ENCODE measurements at regions not wholly inside any gene's neighbourhood (a gene's known extent, or its start where the extent isn't known, plus 50 kb on each side); places are given as distances from the start of the nearest gene placed in this dataset.

DNA sequence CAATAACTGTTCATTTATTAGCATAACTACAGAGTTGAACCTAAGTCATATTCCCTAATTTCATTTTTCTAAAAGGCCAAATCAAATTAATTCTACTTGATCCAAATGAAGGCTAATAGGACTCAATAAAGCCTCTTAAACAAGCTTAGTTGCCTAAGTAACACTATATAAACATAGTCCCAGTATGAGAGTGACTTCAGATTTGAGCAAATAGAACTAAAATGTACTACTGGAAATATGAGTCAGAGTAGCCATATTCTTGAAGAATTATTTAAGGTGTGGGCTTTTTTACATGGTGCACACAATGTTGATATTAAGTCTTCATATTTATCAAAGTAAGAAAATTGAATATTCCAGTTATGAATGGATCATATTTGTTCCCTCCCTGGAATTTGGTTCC lies 872.3 kb downstream of the MAT2B start:
- no peaks in the 10 kb centered on the region for H3K36me3 Mint-ChIP-seq (ENCODE audit: low read depth)
- H3K4me3 ChIP-seq (ENCODE audit: low read length) = no peak overlapping the region
- DNase-seq = no peak
- H3K36me3 ChIP-seq (ENCODE audit: control insufficient read depth, insufficient read depth, low read length) = no peaks in the 10 kb centered on the region
- TF ChIP-seq, protein P1, sequence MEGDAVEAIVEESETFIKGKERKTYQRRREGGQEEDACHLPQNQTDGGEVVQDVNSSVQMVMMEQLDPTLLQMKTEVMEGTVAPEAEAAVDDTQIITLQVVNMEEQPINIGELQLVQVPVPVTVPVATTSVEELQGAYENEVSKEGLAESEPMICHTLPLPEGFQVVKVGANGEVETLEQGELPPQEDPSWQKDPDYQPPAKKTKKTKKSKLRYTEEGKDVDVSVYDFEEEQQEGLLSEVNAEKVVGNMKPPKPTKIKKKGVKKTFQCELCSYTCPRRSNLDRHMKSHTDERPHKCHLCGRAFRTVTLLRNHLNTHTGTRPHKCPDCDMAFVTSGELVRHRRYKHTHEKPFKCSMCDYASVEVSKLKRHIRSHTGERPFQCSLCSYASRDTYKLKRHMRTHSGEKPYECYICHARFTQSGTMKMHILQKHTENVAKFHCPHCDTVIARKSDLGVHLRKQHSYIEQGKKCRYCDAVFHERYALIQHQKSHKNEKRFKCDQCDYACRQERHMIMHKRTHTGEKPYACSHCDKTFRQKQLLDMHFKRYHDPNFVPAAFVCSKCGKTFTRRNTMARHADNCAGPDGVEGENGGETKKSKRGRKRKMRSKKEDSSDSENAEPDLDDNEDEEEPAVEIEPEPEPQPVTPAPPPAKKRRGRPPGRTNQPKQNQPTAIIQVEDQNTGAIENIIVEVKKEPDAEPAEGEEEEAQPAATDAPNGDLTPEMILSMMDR (conservative IDR thresholded peaks at IDR 0.05) = no peak
- no peak overlapping the region for H3K27ac ChIP-seq (ENCODE audit: low read depth, low read length)
- H3K9me3 Mint-ChIP-seq = peaks cover 8% of the 10 kb centered on the region
- no peaks in the 10 kb centered on the region for H3K27me3 Mint-ChIP-seq (ENCODE audit: insufficient read depth)
- H3K4me1 Mint-ChIP-seq = peaks cover 1% of the 10 kb centered on the region
- H3K27me3 ChIP-seq (ENCODE audit: control insufficient read depth, insufficient read depth, low read length, poor library complexity, severe bottlenecking) = no peaks in the 10 kb centered on the region
- H3K4me1 ChIP-seq (ENCODE audit: control insufficient read depth, insufficient read depth, low read length) = peaks cover 3% of the 10 kb centered on the region
- no peak overlapping the region for H3K9ac ChIP-seq (ENCODE audit: extremely low read depth, low read length, poor library complexity, severe bottlenecking)
- no peak overlapping the region for H3K4me3 Mint-ChIP-seq
- H3K27ac Mint-ChIP-seq = no peak overlapping the region
- no peaks in the 10 kb centered on the region for H3K9me3 ChIP-seq (ENCODE audit: control insufficient read depth, low read length)

DNA sequence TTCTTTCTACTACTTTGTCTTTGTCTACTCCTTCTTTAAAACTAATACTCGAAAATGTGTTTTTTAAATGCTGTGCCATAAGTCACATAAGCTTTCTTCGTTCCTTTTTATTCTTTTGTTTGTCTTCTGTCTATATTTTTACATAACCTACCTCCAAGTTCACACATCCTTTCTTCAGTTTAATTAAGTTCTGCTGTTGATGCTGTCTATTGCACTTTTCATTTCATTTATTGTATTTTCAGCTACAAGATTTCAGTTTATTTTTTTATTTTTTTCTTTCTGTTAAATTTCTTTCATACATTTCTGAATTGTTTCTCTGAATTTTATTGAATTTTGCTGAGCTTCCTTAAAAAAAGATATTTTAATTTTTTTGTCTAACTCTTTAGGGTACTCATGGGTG lies 878.2 kb downstream of the MAT2B start:
- no peak for DNase-seq
- TF ChIP-seq, protein P1 (conservative IDR thresholded peaks at IDR 0.05) = no peak
- Histone ChIP-seq H3K4me3 (ENCODE audit: low read length) (no peak overlapping the region), H3K36me3 (ENCODE audit: control insufficient read depth, insufficient read depth, low read length) (no peaks in the 10 kb centered on the region), H3K4me1 (ENCODE audit: control insufficient read depth, insufficient read depth, low read length) (no peaks in the 10 kb centered on the region), H3K9ac (ENCODE audit: extremely low read depth, low read length, poor library complexity, severe bottlenecking) (no peak overlapping the region), H3K9me3 (ENCODE audit: control insufficient read depth, low read length) (peaks cover 5% of the 10 kb centered on the region), H3K27ac (ENCODE audit: low read depth, low read length) (no peak overlapping the region), H3K27me3 (ENCODE audit: control insufficient read depth, insufficient read depth, low read length, poor library complexity, severe bottlenecking) (no peaks in the 10 kb centered on the region)
- Mint-ChIP-seq H3K4me1 (no peaks in the 10 kb centered on the region), H3K4me3 (no peak overlapping the region), H3K9me3 (peaks cover 7% of the 10 kb centered on the region), H3K27me3 (ENCODE audit: insufficient read depth) (no peaks in the 10 kb centered on the region), H3K36me3 (ENCODE audit: low read depth) (no peaks in the 10 kb centered on the region), H3K27ac (no peak overlapping the region)
- WGBS, 2 experiments (ENCODE audit: insufficient coverage in 1 of 2, insufficient read length in 1 of 2) = 88 to 90% methylated on average over 1 to 2 of the region's 2 CpGs

DNA sequence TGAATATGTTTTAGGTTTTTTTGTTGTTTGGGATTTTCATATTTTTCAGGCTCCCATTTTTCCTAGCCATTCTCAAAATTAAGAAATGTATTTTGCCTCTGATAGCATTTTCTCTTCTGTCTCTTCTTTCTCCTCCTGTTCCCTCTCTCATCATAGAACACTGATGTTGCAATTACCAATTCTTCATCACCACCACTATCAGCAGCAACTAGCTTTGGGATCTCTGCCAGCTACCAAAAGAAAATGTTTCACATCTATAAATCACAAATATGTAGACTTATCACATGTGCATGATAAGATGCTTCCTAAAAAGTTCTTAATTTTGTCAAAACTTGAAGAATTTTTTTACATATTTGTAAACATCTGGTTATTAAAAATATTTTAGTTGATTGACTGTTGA lies 887.1 kb downstream of the MAT2B start:
- no peaks in the 10 kb centered on the region for H3K36me3 Mint-ChIP-seq (ENCODE audit: low read depth)
- TF ChIP-seq, protein P1 (conservative IDR thresholded peaks at IDR 0.05) = no peak
- H3K27me3 ChIP-seq (ENCODE audit: control insufficient read depth, insufficient read depth, low read length, poor library complexity, severe bottlenecking) = no peaks in the 10 kb centered on the region
- H3K9ac ChIP-seq (ENCODE audit: extremely low read depth, low read length, poor library complexity, severe bottlenecking) = no peak overlapping the region
- no peaks in the 10 kb centered on the region for H3K9me3 Mint-ChIP-seq
- no peak for DNase-seq
- no peak overlapping the region for H3K27ac ChIP-seq (ENCODE audit: low read depth, low read length)
- H3K4me3 Mint-ChIP-seq = no peak overlapping the region
- no peaks in the 10 kb centered on the region for H3K36me3 ChIP-seq (ENCODE audit: control insufficient read depth, insufficient read depth, low read length)
- no peak overlapping the region for H3K27ac Mint-ChIP-seq
- no peaks in the 10 kb centered on the region for H3K4me1 ChIP-seq (ENCODE audit: control insufficient read depth, insufficient read depth, low read length)
- H3K4me3 ChIP-seq (ENCODE audit: low read length) = no peak overlapping the region
- no peaks in the 10 kb centered on the region for H3K27me3 Mint-ChIP-seq (ENCODE audit: insufficient read depth)
- H3K9me3 ChIP-seq (ENCODE audit: control insufficient read depth, low read length) = no peaks in the 10 kb centered on the region
- no peaks in the 10 kb centered on the region for H3K4me1 Mint-ChIP-seq

Measured in endodermal cell (in vitro differentiated cells).